ENCODE measurements at regions not wholly inside any gene's neighbourhood (a gene's known extent, or its start where the extent isn't known, plus 50 kb on each side); places are given as distances from the start of the nearest gene placed in this dataset.
A peak's percentile ranks its signal among the peaks of the same experiment; 100 is the strongest.

GRCh38 chr16:85334718-85335583 lies 222.7 kb upstream of the CIBAR2 start (continued):
- TF ChIP-seq, protein P1, sequence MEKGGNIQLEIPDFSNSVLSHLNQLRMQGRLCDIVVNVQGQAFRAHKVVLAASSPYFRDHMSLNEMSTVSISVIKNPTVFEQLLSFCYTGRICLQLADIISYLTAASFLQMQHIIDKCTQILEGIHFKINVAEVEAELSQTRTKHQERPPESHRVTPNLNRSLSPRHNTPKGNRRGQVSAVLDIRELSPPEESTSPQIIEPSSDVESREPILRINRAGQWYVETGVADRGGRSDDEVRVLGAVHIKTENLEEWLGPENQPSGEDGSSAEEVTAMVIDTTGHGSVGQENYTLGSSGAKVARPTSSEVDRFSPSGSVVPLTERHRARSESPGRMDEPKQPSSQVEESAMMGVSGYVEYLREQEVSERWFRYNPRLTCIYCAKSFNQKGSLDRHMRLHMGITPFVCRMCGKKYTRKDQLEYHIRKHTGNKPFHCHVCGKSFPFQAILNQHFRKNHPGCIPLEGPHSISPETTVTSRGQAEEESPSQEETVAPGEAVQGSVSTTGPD (CRISPR knock-in tag; IDR thresholded peaks at IDR 0.05), result no peak
- TF ChIP-seq PRPF4 (IDR thresholded peaks at IDR 0.05; ENCODE audit: low read depth, low read length, poor library complexity, severe bottlenecking) (no peak), RBM22 (optimal IDR thresholded peaks at IDR 0.05; ENCODE audit: low read length) (no peak), KLF13 (CRISPR knock-in tag; IDR thresholded peaks at IDR 0.05) (no peak), ZNF343 (CRISPR knock-in tag; IDR thresholded peaks at IDR 0.05) (no peak), ZNF558 (CRISPR knock-in tag; IDR thresholded peaks at IDR 0.05; ENCODE audit: borderline replicate concordance) (no peak), ZNF644 (CRISPR knock-in tag; IDR thresholded peaks at IDR 0.05; ENCODE audit: low read depth) (no peak), ZNF792 (CRISPR knock-in tag; IDR thresholded peaks at IDR 0.05) (no peak), REXO4 (CRISPR knock-in tag; IDR thresholded peaks at IDR 0.05; ENCODE audit: borderline replicate concordance) (no peak), ZEB1 (IDR thresholded peaks at IDR 0.05; ENCODE audit: insufficient replicate concordance, low read depth) (no peak), ZNF337 (CRISPR knock-in tag; IDR thresholded peaks at IDR 0.05; ENCODE audit: borderline replicate concordance, low read depth) (no peak), ZBTB43 (CRISPR knock-in tag; conservative IDR thresholded peaks at IDR 0.05) (no peak), RNF219 (CRISPR knock-in tag; IDR thresholded peaks at IDR 0.05) (no peak), NKX3-1 (CRISPR knock-in tag; IDR thresholded peaks at IDR 0.05) (no peak), ZNF629 (CRISPR knock-in tag; conservative IDR thresholded peaks at IDR 0.05) (no peak), FOSL2 (CRISPR knock-in tag; IDR thresholded peaks at IDR 0.05) (peak; percentile 28), ZNF430 (CRISPR knock-in tag; IDR thresholded peaks at IDR 0.05) (no peak), ZNF280B (CRISPR knock-in tag; IDR thresholded peaks at IDR 0.05; ENCODE audit: borderline replicate concordance) (no peak; the same call in 1 of the 2 replicates), HDAC2 (CRISPR knock-in tag; IDR thresholded peaks at IDR 0.05) (no peak), ZNF501 (CRISPR knock-in tag; IDR thresholded peaks at IDR 0.05) (0 out of 2 replicates have a peak, but pooled peaks have one; percentile 24), ZFY (CRISPR knock-in tag; IDR thresholded peaks at IDR 0.05) (peak; percentile 3; the same call in 1 of the 2 replicates), TAF15 (IDR thresholded peaks at IDR 0.05; ENCODE audit: low read depth, low read length, poor library complexity, severe bottlenecking) (no peak)
- TF ChIP-seq, protein P2, sequence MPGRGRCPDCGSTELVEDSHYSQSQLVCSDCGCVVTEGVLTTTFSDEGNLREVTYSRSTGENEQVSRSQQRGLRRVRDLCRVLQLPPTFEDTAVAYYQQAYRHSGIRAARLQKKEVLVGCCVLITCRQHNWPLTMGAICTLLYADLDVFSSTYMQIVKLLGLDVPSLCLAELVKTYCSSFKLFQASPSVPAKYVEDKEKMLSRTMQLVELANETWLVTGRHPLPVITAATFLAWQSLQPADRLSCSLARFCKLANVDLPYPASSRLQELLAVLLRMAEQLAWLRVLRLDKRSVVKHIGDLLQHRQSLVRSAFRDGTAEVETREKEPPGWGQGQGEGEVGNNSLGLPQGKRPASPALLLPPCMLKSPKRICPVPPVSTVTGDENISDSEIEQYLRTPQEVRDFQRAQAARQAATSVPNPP (CRISPR knock-in tag; IDR thresholded peaks at IDR 0.05), result no peak
